Caco-2 (cell line): ENCODE measurements at regions not wholly inside any gene's neighbourhood (a gene's known extent, or its start where the extent isn't known, plus 50 kb on each side); places are given as distances from the start of the nearest gene placed in this dataset.

Experiments used
- BruUV-seq: library from RNA; stranded (reverse); fragments of 400-500 nt; replicated peaks from 2 replicates; lab custom pipeline; 2021; lab: Mats Ljungman, UMichigan
- CTCF ChIA-PET: fragments of 300-600 bp; sonication (Branson Sonifier 250); formaldehyde crosslinking; loops from one replicate; lab custom pipeline; 2022; ENCODE audit warnings: antibody characterized with exemption; lab: Charles Lee
- POLR2A ChIA-PET: fragments of 300-600 bp; sonication (Branson Sonifier 250); formaldehyde crosslinking; loops from one replicate; lab custom pipeline; 2022; ENCODE audit warnings: antibody characterized with exemption; lab: Charles Lee
- DNase-seq, 2 experiments: peaks; one replicate each; pipeline versions ENCODE4 v3.0.0 to v3.0.0-alpha.2; 2020 to 2022
- H3K27me3 ChIP-seq: replicated peaks from 2 replicates; pipeline ENCODE4 v1.6.0; 2011; ENCODE audit warnings: low read length; ENCODE audit not compliant: control insufficient read depth, insufficient read depth
- H3K36me3 ChIP-seq: 2 replicates; pipeline ENCODE4 v1.5.1; 2011; ENCODE audit warnings: low read length; ENCODE audit not compliant: control insufficient read depth, insufficient read depth
- H3K4me1 ChIP-seq: fragments of 250-450 bp; sonication (Bioruptor Pico); 2 replicates; pipeline ENCODE4 v1.5.1; 2020; ENCODE audit warnings: mild to moderate bottlenecking
- H3K4me3 ChIP-seq: 2 replicates; pipeline ENCODE4 v1.5.1; 2011; ENCODE audit warnings: low read depth, mild to moderate bottlenecking, control low read depth, low read length
- H3K9me3 ChIP-seq: fragments of 250-450 bp; sonication (Bioruptor Pico); 2 replicates; pipeline ENCODE4 v1.5.1; 2020; ENCODE audit warnings: mild to moderate bottlenecking, moderate library complexity
- H3K27ac Mint-ChIP-seq: one replicate; pipeline ENCODE4 v1.8.0; 2022; ENCODE audit warnings: mixed read lengths; ENCODE audit not compliant: unreplicated experiment
- H3K27me3 Mint-ChIP-seq: one replicate; pipeline ENCODE4 v1.8.0; 2022; ENCODE audit warnings: mixed read lengths; ENCODE audit not compliant: insufficient read depth, unreplicated experiment
- H3K36me3 Mint-ChIP-seq: one replicate; pipeline ENCODE4 v1.8.0; 2022; ENCODE audit warnings: mild to moderate bottlenecking, mixed read lengths; ENCODE audit not compliant: insufficient read depth, unreplicated experiment
- H3K4me1 Mint-ChIP-seq: one replicate; pipeline ENCODE4 v1.8.0; 2022; ENCODE audit warnings: low read depth, mixed read lengths; ENCODE audit not compliant: unreplicated experiment
- H3K4me3 Mint-ChIP-seq: one replicate; pipeline ENCODE4 v1.8.0; 2022; ENCODE audit warnings: mild to moderate bottlenecking, moderate library complexity, mixed read lengths; ENCODE audit not compliant: unreplicated experiment
- H3K9me3 Mint-ChIP-seq: one replicate; pipeline ENCODE4 v1.8.0; 2022; ENCODE audit warnings: mixed read lengths; ENCODE audit not compliant: unreplicated experiment
- CTCF ChIP-seq, 2 experiments: fragments of 200-600 bp in 1 of 2; IDR thresholded peaks; 1 replicate in 1 of 2; 2 replicates in 1 of 2; pipeline versions ENCODE4 v1.5.1 to v1.8.0; 2011 to 2022; ENCODE audit warnings: antibody characterized with exemption in 1 of 2, control low read depth in 1 of 2, inconsistent platforms in 1 of 2, low read depth in 1 of 2, low read length in 1 of 2, mild to moderate bottlenecking in 1 of 2, moderate library complexity in 1 of 2; ENCODE audit not compliant: insufficient read depth in 1 of 2, severe bottlenecking in 1 of 2, unreplicated experiment in 1 of 2
- intact Hi-C: fragments of 100-400 bp; cut with micrococcal nuclease; formaldehyde crosslinking; loops from one replicate; pipeline ENCODE4 v1.10.0; 2022; ENCODE audit not compliant: unreplicated experiment

GRCh38 chr2:153299217-153299616 lies 179.3 kb downstream of the RPRM start:
- Histone ChIP-seq H3K4me3 (no peak overlapping the region), H3K9me3 (no peaks in the 10 kb centered on the region), H3K36me3 (no peaks in the 10 kb centered on the region), H3K4me1 (no peaks in the 10 kb centered on the region), H3K27me3 (no peaks in the 10 kb centered on the region)
- Mint-ChIP-seq H3K36me3 (no peaks in the 10 kb centered on the region), H3K27me3 (no peaks in the 10 kb centered on the region), H3K4me3 (no peak overlapping the region), H3K9me3 (no peaks in the 10 kb centered on the region), H3K4me1 (no peaks in the 10 kb centered on the region), H3K27ac (no peak overlapping the region)
- no peak for DNase-seq
- intact Hi-C loops = no loop called here
- BruUV-seq = no TSS peak
- ChIA-PET CTCF (no interaction called here), POLR2A (no interaction called here)
- TF ChIP-seq CTCF (IDR thresholded peaks at IDR 0.05; ENCODE audit: insufficient read depth in 1 of 2, low read depth in 1 of 2, low read length in 1 of 2, severe bottlenecking in 1 of 2, unreplicated experiment in 1 of 2) = no peak

- Mint-ChIP-seq H3K9me3 (no peaks in the 10 kb centered on the region), H3K4me3 (no peak overlapping the region), H3K27ac (no peak overlapping the region), H3K4me1 (no peaks in the 10 kb centered on the region), H3K27me3 (peaks cover 4% of the 10 kb centered on the region), H3K36me3 (no peaks in the 10 kb centered on the region)
- POLR2A ChIA-PET = no interaction called here
- intact Hi-C loops = no loop called here
- CTCF ChIA-PET = no interaction called here
- no peaks in the 10 kb centered on the region for H3K36me3 ChIP-seq
- no peaks in the 10 kb centered on the region for H3K4me1 ChIP-seq
- H3K9me3 ChIP-seq = no peaks in the 10 kb centered on the region
- H3K4me3 ChIP-seq = no peak overlapping the region
- BruUV-seq = no TSS peak
- no peak for TF ChIP-seq CTCF (IDR thresholded peaks at IDR 0.05; ENCODE audit: insufficient read depth in 1 of 2, low read depth in 1 of 2, low read length in 1 of 2, severe bottlenecking in 1 of 2, unreplicated experiment in 1 of 2)
- DNase-seq = no peak
- no peaks in the 10 kb centered on the region for H3K27me3 ChIP-seq
Measured at GRCh38 chr2:153294199-153294786, 184.3 kb downstream of the RPRM start.

GRCh38 chr2:153291718-153292117 lies 186.8 kb downstream of the RPRM start:
- H3K27me3 ChIP-seq = no peaks in the 10 kb centered on the region
- Mint-ChIP-seq H3K9me3 (no peaks in the 10 kb centered on the region), H3K27ac (no peak overlapping the region)

More at GRCh38 chr2:153291718-153292117, 186.8 kb downstream of the RPRM start:
- Mint-ChIP-seq H3K4me1 (no peaks in the 10 kb centered on the region), H3K27me3 (peaks cover 7% of the 10 kb centered on the region), H3K36me3 (no peaks in the 10 kb centered on the region), H3K4me3 (no peak overlapping the region)
- Histone ChIP-seq H3K4me1 (no peaks in the 10 kb centered on the region), H3K4me3 (no peak overlapping the region), H3K9me3 (no peaks in the 10 kb centered on the region), H3K36me3 (no peaks in the 10 kb centered on the region)
- no TSS peak for BruUV-seq
- TF ChIP-seq CTCF (IDR thresholded peaks at IDR 0.05; ENCODE audit: insufficient read depth in 1 of 2, low read depth in 1 of 2, low read length in 1 of 2, severe bottlenecking in 1 of 2, unreplicated experiment in 1 of 2) = no peak
- intact Hi-C loops = no loop called here
- ChIA-PET CTCF (no interaction called here), POLR2A (no interaction called here)
- DNase-seq = no peak
